ENCODE measurements at regions not wholly inside any gene's neighbourhood (a gene's known extent, or its start where the extent isn't known, plus 50 kb on each side); places are given as distances from the start of the nearest gene placed in this dataset.

DNA sequence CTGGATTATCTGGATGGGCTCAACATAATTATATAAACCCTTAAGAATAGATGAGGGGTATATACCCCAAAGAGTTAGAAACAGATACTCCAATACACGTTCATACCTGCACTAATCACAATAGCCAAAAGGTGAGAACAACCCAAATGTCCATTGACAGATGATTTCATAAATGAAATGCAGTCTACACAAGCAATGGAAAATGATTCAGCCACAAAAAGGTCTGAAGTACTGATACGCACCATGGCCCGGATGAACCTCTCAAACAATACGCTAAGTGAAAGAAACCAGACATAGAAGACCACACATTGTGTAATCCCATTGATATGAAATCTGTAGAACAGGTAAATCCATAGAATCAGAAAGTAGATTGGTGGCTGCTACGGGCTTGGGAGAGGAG lies 316.8 kb downstream of the LPIN1 start:
- no peak for TF ChIP-seq EZH2phosphoT487 (IDR thresholded peaks at IDR 0.05; ENCODE audit: borderline replicate concordance, low read depth, low read length)
- TF ChIP-seq, protein P1, sequence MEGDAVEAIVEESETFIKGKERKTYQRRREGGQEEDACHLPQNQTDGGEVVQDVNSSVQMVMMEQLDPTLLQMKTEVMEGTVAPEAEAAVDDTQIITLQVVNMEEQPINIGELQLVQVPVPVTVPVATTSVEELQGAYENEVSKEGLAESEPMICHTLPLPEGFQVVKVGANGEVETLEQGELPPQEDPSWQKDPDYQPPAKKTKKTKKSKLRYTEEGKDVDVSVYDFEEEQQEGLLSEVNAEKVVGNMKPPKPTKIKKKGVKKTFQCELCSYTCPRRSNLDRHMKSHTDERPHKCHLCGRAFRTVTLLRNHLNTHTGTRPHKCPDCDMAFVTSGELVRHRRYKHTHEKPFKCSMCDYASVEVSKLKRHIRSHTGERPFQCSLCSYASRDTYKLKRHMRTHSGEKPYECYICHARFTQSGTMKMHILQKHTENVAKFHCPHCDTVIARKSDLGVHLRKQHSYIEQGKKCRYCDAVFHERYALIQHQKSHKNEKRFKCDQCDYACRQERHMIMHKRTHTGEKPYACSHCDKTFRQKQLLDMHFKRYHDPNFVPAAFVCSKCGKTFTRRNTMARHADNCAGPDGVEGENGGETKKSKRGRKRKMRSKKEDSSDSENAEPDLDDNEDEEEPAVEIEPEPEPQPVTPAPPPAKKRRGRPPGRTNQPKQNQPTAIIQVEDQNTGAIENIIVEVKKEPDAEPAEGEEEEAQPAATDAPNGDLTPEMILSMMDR (conservative IDR thresholded peaks at IDR 0.05; ENCODE audit: low read length), result no peak
